ENCODE measurements at regions not wholly inside any gene's neighbourhood (a gene's known extent, or its start where the extent isn't known, plus 50 kb on each side); places are given as distances from the start of the nearest gene placed in this dataset.

- DNase-seq = no peak
- Histone ChIP-seq H3K27ac (replicated peaks) (no peak overlapping the region), H3K36me3 (no peaks in the 10 kb centered on the region), H3K4me3 (no peak overlapping the region), H3K9me3 (replicated peaks) (peaks cover 25% of the 10 kb centered on the region), H3K4me1 (no peaks in the 10 kb centered on the region), H3K27me3 (ENCODE audit: low read depth) (no peaks in the 10 kb centered on the region)
- no peak for TF ChIP-seq CTCF (IDR thresholded peaks at IDR 0.05; ENCODE audit: borderline replicate concordance)
- intact Hi-C loops (cut with micrococcal nuclease) = no loop called here
Measured at GRCh38 chr7:86199881-86200614, 443.7 kb upstream of the GRM3 start.

GRCh38 chr7:86190351-86190750 is 453.4 kb upstream of the GRM3 start:
- Histone ChIP-seq H3K36me3 (no peaks in the 10 kb centered on the region), H3K27me3 (ENCODE audit: low read depth) (no peaks in the 10 kb centered on the region), H3K9me3 (replicated peaks) (peaks cover 10% of the 10 kb centered on the region), H3K4me1 (no peaks in the 10 kb centered on the region), H3K27ac (replicated peaks) (no peak overlapping the region), H3K4me3 (no peak overlapping the region)
- TF ChIP-seq CTCF (IDR thresholded peaks at IDR 0.05; ENCODE audit: borderline replicate concordance) = no peak
- DNase-seq = no peak
- intact Hi-C loops (cut with micrococcal nuclease) = no loop called here

GRCh38 chr7:86181474-86181873 is 462.2 kb upstream of the GRM3 start:
- H3K27me3 ChIP-seq (ENCODE audit: low read depth) = no peaks in the 10 kb centered on the region
- H3K36me3 ChIP-seq = no peaks in the 10 kb centered on the region
- intact Hi-C loops (cut with micrococcal nuclease) = no loop called here
- no peak for DNase-seq
- H3K27ac ChIP-seq (replicated peaks) = no peak overlapping the region
- peaks cover 6% of the 10 kb centered on the region for H3K9me3 ChIP-seq (replicated peaks)
- H3K4me3 ChIP-seq = no peak overlapping the region
- no peaks in the 10 kb centered on the region for H3K4me1 ChIP-seq
- TF ChIP-seq CTCF (IDR thresholded peaks at IDR 0.05; ENCODE audit: borderline replicate concordance) = no peak

GRCh38 chr7:86164827-86165226 is 478.9 kb upstream of the GRM3 start:
- Histone ChIP-seq H3K9me3 (replicated peaks) (peaks cover 34% of the 10 kb centered on the region), H3K4me3 (no peak overlapping the region), H3K36me3 (no peaks in the 10 kb centered on the region), H3K27me3 (ENCODE audit: low read depth) (no peaks in the 10 kb centered on the region), H3K27ac (replicated peaks) (no peak overlapping the region), H3K4me1 (no peaks in the 10 kb centered on the region)
- no peak for DNase-seq
- intact Hi-C loops (cut with micrococcal nuclease) = no loop called here
- no peak for TF ChIP-seq CTCF (IDR thresholded peaks at IDR 0.05; ENCODE audit: borderline replicate concordance)

- no peak for DNase-seq
- no peak overlapping the region for H3K27ac ChIP-seq (replicated peaks)
- H3K9me3 ChIP-seq (replicated peaks) = peaks cover 30% of the 10 kb centered on the region
- TF ChIP-seq CTCF (IDR thresholded peaks at IDR 0.05; ENCODE audit: borderline replicate concordance) = no peak
- no peak overlapping the region for H3K4me3 ChIP-seq
- no peaks in the 10 kb centered on the region for H3K27me3 ChIP-seq (ENCODE audit: low read depth)
- H3K4me1 ChIP-seq = no peaks in the 10 kb centered on the region
- no peaks in the 10 kb centered on the region for H3K36me3 ChIP-seq
- intact Hi-C loops (cut with micrococcal nuclease) = no loop called here
Measured at GRCh38 chr7:86158111-86158510, 485.6 kb upstream of the GRM3 start.

Data from left ventricle myocardium inferior (tissue), 1 donor.